HG03175 (cell line): ENCODE measurements at regions not wholly inside any gene's neighbourhood (a gene's known extent, or its start where the extent isn't known, plus 50 kb on each side); places are given as distances from the start of the nearest gene placed in this dataset.
"Not testable (repeated sequence)": the region's sequence is repeated elsewhere in the genome, so short reads cannot be mapped to it uniquely, and the experiment has no call there.

Experiments
- ATAC-seq: cut with Tn5 transposase; IDR thresholded peaks from one replicate; pipeline ENCODE4 v1.9.1; 2021; ENCODE audit warnings: mild to moderate bottlenecking, moderate library complexity; ENCODE audit not compliant: unreplicated experiment

DNA sequence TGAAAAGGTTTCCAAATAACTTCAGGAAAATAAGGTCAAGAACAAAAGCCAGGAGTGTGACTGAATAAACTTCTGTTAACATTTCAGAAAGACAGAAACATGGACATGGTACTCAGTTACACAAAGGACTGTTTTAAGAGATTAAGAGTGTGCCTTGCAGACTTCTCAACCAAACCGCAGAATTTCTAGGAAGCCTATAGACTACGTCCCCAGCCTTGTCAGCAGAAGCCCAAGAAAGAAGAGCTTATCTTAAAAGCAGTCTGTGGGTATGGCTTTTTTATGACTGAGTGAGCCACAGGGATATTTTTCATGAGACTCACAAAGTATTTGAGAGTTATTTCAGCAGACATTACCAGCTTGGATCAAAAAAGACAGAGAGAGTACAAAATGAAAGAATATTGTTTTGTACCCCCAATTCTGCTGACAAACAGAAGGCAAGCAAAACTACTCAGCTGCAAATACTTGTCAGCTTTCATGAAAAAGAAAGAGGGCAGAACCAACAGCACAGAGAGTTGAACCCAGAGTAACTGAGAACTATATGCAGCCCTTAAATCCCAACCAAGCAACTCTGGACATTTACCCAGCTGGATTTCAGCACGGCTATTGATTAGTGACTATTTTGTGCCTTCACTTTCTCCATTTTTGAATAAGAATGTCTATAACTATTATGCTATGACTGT, 711.0 kb upstream of the CTNND2 start:
- ATAC-seq, result no peak

DNA sequence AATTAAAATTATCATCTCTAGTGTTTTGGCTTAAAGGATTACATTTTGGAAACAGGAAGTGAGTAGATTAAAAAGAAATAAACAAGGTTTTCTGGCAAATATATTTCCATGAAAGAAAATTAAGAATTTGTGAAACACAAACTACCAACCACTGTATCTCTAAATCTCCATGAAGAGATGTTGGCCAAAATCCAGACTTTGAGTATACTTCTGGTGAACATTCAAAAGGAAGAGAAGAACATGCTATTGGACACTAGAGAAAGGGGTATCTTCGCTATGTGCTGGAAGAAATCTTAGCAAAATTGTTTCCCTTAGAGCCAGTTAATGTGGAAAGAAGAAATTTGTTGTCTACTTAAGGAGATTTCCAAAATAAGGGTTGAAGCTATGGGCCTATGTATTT, 710.4 kb upstream of the CTNND2 start:
- no peak for ATAC-seq

DNA sequence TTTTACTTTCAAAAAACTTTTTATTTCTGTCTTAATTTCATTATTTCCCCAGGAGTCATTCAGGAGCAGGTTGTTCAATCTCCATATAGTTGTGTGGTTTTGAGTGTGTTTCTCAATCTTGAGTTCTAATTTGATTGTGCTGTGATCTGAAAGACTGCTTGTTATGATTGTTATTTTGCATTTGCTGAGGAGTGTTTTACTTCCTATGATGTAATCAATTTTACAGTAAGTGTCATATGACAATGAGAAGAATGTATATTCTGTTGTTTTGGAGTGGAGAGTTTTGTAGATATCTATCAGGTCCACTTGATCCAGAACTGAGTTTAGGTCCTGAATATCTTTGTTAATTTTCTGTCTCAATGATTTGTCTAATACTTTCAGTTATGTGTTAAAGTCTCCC, 706.9 kb upstream of the CTNND2 start:
- ATAC-seq, result no peak

DNA sequence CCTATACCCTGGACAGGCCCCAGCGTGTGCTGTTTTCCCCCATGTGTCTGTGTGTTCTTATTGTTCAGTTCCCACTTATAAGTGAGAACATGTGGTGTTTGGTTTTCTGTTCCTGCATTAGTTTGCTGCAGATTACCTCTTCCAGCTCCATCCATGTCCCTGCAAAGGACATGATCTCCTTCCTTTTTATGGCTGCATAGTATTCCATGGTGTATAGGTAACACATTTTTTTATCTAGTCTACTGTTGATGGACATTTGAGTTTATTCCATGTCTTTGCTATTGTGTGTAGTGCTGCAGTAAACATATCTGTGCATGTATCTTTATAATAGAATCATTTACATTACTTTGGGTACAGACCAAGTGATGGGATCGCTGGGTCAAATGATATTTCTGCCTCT, 703.6 kb upstream of the CTNND2 start:
- not testable (repeated sequence) for ATAC-seq

DNA sequence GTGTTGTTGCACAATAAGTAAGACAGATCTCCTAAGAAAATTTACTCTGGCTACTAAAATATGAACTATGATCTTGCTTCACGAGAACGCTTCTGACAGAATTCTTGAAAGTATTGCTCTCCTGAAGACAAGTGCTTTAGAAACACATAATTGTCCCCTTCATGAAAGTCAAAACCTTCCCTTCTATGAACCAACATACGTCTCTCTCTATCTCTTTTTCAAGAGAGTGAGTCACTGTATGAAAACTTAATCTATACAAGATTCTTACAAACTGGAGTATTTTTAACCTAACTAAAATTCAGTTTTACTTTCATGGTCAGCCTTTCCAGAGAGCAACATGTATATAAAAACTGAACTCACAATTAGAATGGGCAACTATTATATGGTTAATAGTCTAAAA, 688.0 kb upstream of the CTNND2 start:
- ATAC-seq, result no peak

DNA sequence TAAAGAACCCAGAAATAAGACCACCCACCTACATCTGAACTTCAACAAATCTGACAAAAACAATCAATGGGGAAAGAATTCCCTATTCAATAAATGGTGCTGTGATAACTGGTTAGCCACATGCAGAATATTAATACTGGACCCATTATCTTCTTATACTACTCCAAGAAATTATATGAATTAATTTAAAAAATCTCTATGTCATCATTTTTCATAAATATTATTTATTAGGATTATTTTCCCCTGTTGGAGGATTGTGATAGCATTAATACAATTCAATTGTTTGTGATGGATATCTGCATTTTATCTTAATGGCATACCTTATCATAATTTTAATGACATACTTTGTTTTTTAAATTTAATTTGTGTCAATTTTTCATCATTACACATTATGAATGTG, 682.2 kb upstream of the CTNND2 start:
- no peak for ATAC-seq

DNA sequence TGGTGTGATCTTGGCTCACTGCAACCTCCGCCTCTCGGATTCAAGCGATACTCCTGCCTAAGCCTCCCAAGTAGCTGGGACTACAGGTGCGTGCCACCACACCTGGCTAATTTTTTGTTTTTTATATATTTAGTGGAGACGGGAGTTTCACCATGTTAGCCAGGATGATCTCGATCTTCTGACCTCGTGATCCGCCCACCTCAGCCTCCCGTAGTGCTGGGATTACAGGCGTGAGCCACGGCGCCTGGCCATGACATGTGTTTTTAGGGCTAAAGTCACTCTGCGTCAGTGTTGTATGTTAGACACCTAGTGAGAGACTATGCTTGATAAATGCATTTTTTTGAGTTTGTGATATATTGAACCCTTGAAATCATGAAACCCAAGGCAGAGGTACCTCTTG, 674.6 kb upstream of the CTNND2 start:
- not testable (repeated sequence) for ATAC-seq

DNA sequence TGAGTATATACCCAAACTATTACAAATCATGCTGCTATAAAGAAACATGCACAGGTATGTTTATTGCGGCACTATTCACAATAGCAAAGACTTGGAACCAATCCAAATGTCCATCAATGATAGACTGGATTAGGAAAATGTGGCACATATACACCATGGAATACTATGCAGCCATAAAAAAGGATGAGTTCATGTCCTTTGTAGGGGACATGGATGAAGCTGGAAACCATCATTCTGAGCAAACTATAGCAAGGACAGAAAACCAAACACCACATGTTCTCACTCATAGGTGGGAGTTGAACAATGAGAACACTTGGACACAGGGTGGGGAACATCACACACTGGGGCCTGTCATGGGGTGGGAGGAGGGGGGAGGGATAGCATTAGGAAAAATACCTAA, 672.7 kb upstream of the CTNND2 start:
- ATAC-seq, result not testable (repeated sequence)

DNA sequence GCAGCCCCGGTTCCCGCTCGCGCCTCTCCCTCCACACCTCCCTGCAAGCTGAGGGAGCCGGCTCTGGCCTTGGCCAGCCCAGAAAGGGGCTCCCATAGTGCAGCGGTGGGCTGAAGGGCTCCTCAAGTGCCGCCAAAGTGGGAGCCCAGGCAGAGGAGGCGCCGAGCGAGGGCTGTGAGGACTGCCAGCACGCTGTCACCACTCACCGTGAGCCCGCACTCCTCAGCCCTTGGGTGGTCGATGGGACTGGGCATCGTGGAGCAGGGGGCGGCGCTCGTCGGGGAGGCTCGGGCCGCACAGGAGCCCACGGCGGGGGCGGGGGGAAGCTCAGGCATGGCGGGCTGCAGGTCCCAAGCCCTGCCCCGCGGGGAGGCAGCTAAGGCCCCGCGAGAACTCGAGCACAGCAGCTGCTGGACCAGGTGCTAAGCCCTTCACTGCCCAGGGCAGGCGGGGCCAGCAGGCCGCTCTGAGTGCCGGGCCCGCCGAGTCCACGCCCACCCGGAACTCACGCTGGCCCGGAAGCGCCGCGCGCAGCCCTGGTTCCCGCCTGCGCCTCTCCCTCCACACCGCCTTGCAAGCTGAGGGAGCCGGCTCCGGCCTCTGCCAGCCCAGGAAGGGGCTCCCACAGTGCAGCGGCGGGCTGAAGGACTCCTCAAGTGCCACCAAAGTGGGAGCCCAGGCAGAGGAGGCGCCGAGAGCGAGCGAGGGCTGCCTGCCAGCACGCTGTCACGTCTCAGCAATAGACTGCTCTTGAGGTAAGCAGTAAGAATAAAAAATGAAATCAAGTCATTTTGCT, 670.2 kb upstream of the CTNND2 start:
- not testable (repeated sequence) for ATAC-seq

DNA sequence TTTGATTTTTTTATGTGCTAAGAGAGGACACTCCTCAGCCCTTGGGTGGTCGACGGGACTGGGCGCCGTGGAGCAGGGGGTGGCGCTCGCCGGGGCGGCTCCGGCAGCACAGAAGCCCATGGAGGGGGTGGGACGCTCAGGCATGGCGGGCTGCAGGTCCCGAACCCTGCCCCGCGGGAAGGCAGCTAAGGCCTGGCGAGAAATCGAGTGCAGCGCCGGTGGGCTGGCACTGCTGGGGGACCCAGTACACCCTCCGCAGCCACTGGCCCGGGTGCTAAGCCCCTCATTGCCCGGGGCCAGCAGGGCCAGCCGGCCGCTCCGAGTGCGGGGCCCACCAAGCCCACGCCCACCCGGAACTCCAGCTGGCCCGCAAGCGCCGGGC, 669.7 kb upstream of the CTNND2 start:
- not testable (repeated sequence) for ATAC-seq

DNA sequence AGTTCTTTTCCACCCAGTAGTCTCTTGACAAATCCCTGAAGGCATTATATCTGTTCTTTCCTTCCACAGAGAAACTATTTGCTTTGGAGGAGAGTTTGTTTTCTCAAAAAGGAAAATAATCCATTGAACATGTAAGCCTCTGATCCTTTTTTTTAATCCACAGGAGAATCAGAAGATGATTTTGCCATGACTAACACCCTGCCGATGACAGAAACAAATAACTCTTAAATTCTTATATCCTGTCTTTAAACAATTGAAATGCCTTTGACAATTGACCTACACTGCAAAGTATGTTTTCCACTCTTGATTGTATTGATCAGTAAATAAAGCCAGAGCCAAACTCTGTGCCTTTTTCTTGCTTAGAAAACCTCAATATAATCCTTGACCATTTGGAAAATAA, 666.4 kb upstream of the CTNND2 start:
- no peak for ATAC-seq

DNA sequence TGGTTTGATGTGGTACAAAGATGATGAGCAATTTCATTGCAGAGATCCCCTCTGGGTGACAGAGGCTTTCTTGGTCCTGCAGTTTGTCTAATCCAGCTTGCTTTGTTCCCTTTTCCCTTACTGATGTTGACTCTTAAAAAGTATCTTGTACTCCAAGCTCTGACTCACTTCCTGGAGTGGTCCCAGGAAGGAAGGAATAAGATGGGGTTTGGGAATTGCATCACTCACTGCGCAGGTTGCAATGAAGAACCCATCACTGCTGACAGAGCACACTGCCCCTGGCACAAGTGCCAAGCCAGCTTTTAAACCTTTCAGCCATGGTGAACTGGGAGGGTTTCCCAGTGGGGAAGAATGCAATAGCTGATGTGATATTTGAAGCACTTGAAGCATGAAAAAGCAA, 662.2 kb upstream of the CTNND2 start:
- ATAC-seq, result no peak

DNA sequence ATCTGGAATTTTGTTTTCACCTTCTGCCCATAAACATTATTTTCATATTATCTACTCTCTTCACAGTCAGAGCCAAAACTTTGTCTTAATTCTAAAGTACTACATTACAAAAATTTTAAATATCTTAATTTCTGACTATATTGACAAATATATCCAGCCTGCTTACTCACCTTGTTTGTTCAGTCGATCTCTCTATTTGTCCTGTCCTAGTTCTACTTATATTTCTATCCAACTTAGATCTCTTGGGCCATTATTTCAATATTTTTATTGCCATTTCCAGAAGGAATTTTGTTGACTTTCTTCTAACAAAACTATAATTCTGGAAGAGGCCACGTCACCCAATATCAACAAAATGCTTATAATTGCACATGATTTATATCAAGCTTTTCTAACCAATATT, 652.8 kb upstream of the CTNND2 start:
- no peak for ATAC-seq

DNA sequence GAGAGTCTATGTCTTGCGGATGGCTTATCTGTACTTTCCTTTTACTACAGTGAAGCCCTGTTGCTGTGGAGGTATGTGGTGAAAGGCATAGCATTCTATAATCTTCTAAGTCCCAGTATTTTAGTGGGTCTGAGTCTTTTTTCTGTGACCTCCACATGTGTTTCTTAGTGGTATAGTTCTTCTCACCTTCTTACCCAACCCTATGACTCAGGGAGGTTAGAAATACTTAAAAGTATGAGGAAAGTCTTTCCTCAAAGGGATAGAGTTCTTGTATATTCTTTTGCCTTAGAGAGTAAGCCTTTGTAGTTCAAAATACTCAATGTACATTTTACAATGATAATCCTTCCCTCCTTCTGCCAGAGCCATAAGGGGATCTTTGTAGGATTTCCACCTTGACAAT, 621.9 kb upstream of the CTNND2 start:
- ATAC-seq, result no peak

DNA sequence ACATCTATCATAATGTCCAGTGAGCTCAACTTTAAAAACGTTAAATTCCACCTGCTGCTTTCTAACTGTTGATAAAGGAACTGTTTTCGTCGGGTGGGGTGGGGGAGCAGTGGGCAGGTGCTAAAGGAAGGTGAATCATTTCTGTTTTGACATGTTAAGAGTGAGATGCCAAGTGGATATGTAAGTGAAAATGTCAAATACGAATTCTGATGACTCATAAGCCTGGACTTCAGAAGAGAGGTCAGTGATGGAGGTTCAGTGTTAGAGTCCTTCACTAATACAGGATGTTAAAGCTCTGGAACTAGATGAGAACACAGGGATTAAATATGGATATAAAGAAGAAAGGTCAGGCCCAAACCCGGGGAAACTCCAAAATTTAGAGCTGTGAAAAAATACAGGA, 617.9 kb upstream of the CTNND2 start:
- no peak for ATAC-seq

DNA sequence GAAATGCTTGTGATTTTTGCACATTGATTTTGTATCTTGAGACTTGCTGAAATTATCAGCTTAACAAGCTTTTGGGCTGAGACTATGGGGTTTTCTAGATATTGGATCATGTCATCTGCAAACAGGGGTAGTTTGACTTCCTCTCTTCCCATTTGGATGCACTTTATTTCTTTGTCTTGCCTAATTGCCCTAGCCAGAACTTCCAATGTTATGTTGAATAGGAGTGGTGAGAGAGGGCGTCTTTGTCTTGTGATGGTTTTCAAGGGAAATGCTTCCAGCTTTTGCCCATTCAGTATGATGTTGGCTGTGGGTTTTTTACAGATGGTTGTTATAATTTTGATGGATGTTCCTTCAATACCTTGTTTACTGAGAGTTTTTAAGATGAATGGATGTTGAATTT, 600.7 kb upstream of the CTNND2 start:
- ATAC-seq, result not testable (repeated sequence)

DNA sequence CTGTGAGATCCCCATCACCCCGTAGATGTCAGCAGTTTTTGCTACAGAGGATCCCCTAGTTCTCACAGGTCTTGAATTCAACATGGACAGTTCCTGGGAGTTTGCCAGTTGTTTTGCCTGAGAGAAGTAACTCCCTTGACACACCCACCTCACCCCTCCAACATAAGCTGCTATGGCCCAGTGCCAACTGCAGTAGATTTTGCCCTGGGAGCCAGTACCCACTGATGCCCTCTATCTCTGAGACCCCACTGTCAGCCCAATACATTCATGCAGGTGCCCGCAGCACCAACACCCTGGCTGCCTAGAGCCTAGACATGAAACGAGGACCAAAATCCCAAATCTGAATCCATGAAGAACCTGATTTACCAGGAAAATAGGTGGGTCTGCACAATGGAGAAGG, 583.9 kb upstream of the CTNND2 start:
- ATAC-seq, result no peak

DNA sequence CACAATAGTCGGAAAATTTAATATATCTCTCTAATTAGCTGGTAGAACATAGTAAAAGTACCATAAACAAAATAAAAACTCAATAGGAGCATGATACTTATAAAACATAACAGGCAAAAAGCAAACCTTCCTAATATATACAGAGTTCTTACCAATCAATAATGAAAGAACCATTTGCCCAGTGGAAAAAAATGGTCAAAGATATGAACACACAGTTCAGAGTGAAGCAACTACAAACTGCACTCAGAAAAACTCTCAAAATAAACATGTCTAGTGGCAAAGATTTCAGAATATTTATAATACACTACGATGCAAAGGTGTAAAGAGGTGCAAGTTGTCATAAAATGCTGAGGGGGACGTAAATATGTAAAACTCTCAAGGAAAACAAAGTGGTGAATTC, 576.2 kb upstream of the CTNND2 start:
- ATAC-seq, result no peak

DNA sequence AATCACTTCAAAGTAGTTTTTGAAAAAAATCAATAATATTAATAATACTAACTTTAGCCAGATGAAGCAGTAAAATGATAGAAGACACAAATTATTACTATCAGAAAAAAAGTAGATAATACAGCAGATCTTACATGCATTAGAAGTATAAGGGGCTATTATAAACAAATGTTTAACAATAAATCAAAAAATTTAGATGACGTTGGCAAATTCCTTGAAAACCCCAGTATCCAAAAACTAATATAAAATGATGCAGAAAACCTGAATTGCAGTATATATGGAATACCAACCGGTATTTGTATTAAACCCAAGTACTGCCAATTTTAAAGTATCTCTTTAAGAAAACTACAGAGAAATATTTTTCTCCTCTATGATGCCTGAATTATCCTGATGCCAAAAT, 573.3 kb upstream of the CTNND2 start:
- ATAC-seq, result no peak

DNA sequence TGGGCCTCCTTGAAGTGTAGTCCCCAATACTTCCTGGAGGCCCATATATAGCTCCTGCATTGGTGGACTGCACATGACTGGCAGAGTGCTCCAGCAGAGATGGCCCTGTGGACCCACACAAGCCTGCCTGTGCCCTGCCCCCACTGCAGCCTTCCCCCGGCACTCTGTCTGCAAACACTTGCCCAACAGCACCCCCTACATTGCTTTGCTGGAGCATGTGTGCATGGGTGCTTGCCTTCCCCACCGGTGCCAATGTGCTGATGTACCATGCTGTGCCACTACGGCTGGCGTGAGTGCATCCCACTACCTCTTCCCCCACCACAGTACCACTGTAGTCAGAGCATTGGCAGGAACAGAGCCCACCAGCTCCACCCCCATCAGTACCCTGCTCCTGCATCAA, 563.6 kb upstream of the CTNND2 start:
- ATAC-seq, result no peak

DNA sequence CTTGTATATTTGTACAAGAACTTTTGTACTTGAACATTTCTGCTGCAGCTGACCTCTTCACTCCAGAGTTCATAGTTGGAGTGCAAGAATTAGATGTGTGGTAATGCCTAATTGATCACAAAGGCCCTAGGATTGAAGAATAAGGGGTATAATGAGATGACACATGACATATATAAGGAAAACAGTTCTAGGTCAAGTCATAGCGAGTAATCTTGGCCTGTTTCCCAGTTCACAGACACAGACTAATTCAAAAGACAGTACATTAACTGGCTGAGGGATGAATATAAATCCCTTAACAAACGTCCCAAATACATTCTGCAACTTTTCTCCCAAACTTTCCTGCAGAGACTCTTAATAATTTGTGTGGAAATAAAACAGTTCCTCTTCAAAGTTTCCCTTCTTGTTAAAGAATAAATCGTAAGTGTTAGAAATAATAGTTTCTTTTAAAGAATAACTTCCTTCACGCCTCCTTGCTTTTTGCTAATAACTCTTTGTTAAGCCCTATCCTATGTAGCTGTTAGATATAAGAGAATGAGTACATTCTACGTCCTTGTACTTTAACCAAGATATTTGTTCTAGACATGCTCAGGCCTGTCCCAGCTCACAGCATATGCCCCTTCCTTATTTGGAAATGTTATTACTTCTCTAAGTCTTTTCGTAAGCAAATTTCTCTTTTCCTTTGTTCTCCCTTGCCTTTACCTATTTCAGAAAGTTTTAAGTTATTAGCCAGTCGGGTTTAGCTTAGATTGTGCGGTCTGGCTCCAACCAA, 556.4 kb upstream of the CTNND2 start:
- no peak for ATAC-seq

DNA sequence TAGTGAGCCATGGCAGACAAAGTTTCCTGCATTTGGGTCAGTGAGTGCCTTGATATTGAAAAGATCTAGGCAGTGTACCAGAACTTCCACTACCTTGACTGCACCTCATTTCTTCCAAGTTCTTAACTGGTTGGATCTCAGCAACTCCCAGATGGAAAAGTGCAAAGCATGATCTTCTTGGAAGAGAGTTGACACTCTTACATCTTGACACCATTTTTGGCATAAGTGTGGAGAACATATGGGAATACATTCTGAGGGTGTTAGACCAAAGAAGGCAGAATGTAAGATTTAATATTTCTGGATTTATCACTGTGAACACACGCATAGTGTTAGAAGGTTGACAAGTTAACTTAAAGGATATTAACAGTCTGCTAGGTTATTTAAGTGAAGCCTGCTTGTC, 555.1 kb upstream of the CTNND2 start:
- ATAC-seq, result no peak
